Activated CD8-positive, alpha-beta T cell treated with anti-CD3 and anti-CD28 coated beads for 36 hours (primary cell): ENCODE measurements at regions not wholly inside any gene's neighbourhood (a gene's known extent, or its start where the extent isn't known, plus 50 kb on each side); places are given as distances from the start of the nearest gene placed in this dataset.
"Not testable (repeated sequence)": the region's sequence is repeated elsewhere in the genome, so short reads cannot be mapped to it uniquely, and the experiment has no call there.

ENCODE experiments used
- ATAC-seq: fragments of 200-7000 bp; cut with Tn5 transposase; one replicate; pipeline ENCODE4 v1.10.0; 2021; ENCODE audit warnings: mild to moderate bottlenecking, moderate library complexity
- CTCF ChIA-PET: fragments of 350-600 bp; sonication (Branson Sonifier 250); formaldehyde crosslinking; loops from one replicate; lab custom pipeline; 2021; ENCODE audit warnings: antibody characterized with exemption; lab: Charles Lee
- POLR2A ChIA-PET: fragments of 350-600 bp; sonication (Branson Sonifier 250); formaldehyde crosslinking; loops from one replicate; lab custom pipeline; 2021; ENCODE audit warnings: antibody characterized with exemption; lab: Charles Lee
- DNase-seq: peaks from one replicate; pipeline ENCODE4 v3.0.0-alpha.2; 2020
- H3K27ac Mint-ChIP-seq: one replicate; pipeline ENCODE4 v1.8.0; 2021; ENCODE audit warnings: mild to moderate bottlenecking, mixed read lengths
- H3K27me3 Mint-ChIP-seq: one replicate; pipeline ENCODE4 v1.8.0; 2021; ENCODE audit warnings: mixed read lengths
- H3K36me3 Mint-ChIP-seq: one replicate; pipeline ENCODE4 v1.8.0; 2021; ENCODE audit warnings: low read depth, mixed read lengths
- H3K4me1 Mint-ChIP-seq: one replicate; pipeline ENCODE4 v1.8.0; 2021; ENCODE audit warnings: low read depth, mixed read lengths
- H3K4me3 Mint-ChIP-seq: one replicate; pipeline ENCODE4 v1.8.0; 2021; ENCODE audit warnings: mild to moderate bottlenecking, moderate library complexity, mixed read lengths
- H3K9me3 Mint-ChIP-seq: one replicate; pipeline ENCODE4 v1.8.0; 2021; ENCODE audit warnings: mixed read lengths
- CTCF ChIP-seq: fragments of 200-600 bp; IDR thresholded peaks from one replicate; pipeline ENCODE4 v1.8.0; 2022; ENCODE audit warnings: antibody characterized with exemption, mild to moderate bottlenecking
- intact Hi-C: fragments of 100-400 bp; cut with micrococcal nuclease; formaldehyde crosslinking; loops from one replicate; pipeline ENCODE4 v1.10.0; 2022

- POLR2A ChIA-PET, result interaction anchor here (1.1 kb wide), 1 partner anchor 63 kb away, joined by 3 read pairs; no protein-coding TSS in a partner anchor
Observed at GRCh38 chr10:100645613-100646392, 99.6 kb upstream of the PAX2 start.

GRCh38 chr10:100647928-100648327 is 97.5 kb upstream of the PAX2 start:
- DNase-seq (no peak), ATAC-seq (no peak)
- H3K36me3 Mint-ChIP-seq, result no peaks in the 10 kb centered on the region
- POLR2A ChIA-PET, result no interaction called here
- H3K9me3 Mint-ChIP-seq, result no peaks in the 10 kb centered on the region
- CTCF ChIA-PET, result no interaction called here
- H3K4me3 Mint-ChIP-seq, result no peak overlapping the region
- TF ChIP-seq CTCF, result no peak
- H3K27ac Mint-ChIP-seq, result no peak overlapping the region
- intact Hi-C loops, result no loop called here
- peaks cover 51% of the 10 kb centered on the region for H3K27me3 Mint-ChIP-seq
- H3K4me1 Mint-ChIP-seq, result no peaks in the 10 kb centered on the region

More at GRCh38 chr10:100645613-100646392, 99.6 kb upstream of the PAX2 start:
- H3K9me3 Mint-ChIP-seq, result no peaks in the 10 kb centered on the region
- peaks cover 58% of the 10 kb centered on the region for H3K27me3 Mint-ChIP-seq
- CTCF ChIA-PET, result interaction anchor here (0.7 kb wide), 1 partner anchor 98 kb away, joined by 3 read pairs; no protein-coding TSS in a partner anchor
- TF ChIP-seq CTCF, result no peak
- H3K4me3 Mint-ChIP-seq, result no peak overlapping the region
- ATAC-seq (no peak), DNase-seq (no peak)
- intact Hi-C loops, result no loop called here
- no peak overlapping the region for H3K27ac Mint-ChIP-seq
- no peaks in the 10 kb centered on the region for H3K36me3 Mint-ChIP-seq
- peaks cover 8% of the 10 kb centered on the region for H3K4me1 Mint-ChIP-seq

GRCh38 chr10:100650693-100651092 is 94.7 kb upstream of the PAX2 start:
- no peak for TF ChIP-seq CTCF
- Mint-ChIP-seq H3K27ac (no peak overlapping the region), H3K27me3 (peaks cover 56% of the 10 kb centered on the region), H3K36me3 (no peaks in the 10 kb centered on the region), H3K4me3 (no peak overlapping the region), H3K9me3 (no peaks in the 10 kb centered on the region), H3K4me1 (peaks cover 18% of the 10 kb centered on the region)
- ChIA-PET CTCF (interaction anchor here (0.5 kb wide), 1 partner anchor 52 kb away, joined by 3 read pairs; no protein-coding TSS in a partner anchor), POLR2A (no interaction called here)
- no peak for ATAC-seq
- DNase-seq, result no peak
- intact Hi-C loops, result no loop called here

- CTCF ChIA-PET, POLR2A ChIA-PET, DNase-seq, H3K9me3 Mint-ChIP-seq, ATAC-seq, H3K36me3 Mint-ChIP-seq, H3K27ac Mint-ChIP-seq, H3K4me3 Mint-ChIP-seq, intact Hi-C loops: not testable (repeated sequence)
- peaks cover 57% of the 10 kb centered on the region for H3K27me3 Mint-ChIP-seq
- peaks cover 22% of the 10 kb centered on the region for H3K4me1 Mint-ChIP-seq
Observed at GRCh38 chr10:100651099-100651498, 94.3 kb upstream of the PAX2 start.

- ChIA-PET CTCF (no interaction called here), POLR2A (no interaction called here)
- H3K4me3 Mint-ChIP-seq, result no peak overlapping the region
- intact Hi-C loops, result no loop called here
- H3K27me3 Mint-ChIP-seq, result peaks cover 54% of the 10 kb centered on the region
- no peaks in the 10 kb centered on the region for H3K36me3 Mint-ChIP-seq
- no peak for TF ChIP-seq CTCF
- ATAC-seq, result no peak
- no peak overlapping the region for H3K27ac Mint-ChIP-seq
- no peaks in the 10 kb centered on the region for H3K9me3 Mint-ChIP-seq
- DNase-seq, result no peak
- peaks cover 22% of the 10 kb centered on the region for H3K4me1 Mint-ChIP-seq
Observed at GRCh38 chr10:100651916-100652315, 93.5 kb upstream of the PAX2 start.
